GM21381 (cell line): ENCODE measurements at regions not wholly inside any gene's neighbourhood (a gene's known extent, or its start where the extent isn't known, plus 50 kb on each side); places are given as distances from the start of the nearest gene placed in this dataset.

Experiments
- ATAC-seq: cut with Tn5 transposase; IDR thresholded peaks from one replicate; pipeline ENCODE4 v1.9.1; 2021; ENCODE audit warnings: mild to moderate bottlenecking, moderate library complexity; ENCODE audit not compliant: unreplicated experiment

- ATAC-seq: no peak
These were observed 590.8 kb downstream of the LMO7 start for GRCh38 chr13:76226941-76227340.

- no peak for ATAC-seq
These were observed 589.8 kb downstream of the LMO7 start for GRCh38 chr13:76225815-76226489.

- no peak for ATAC-seq
These were observed 587.9 kb downstream of the LMO7 start for GRCh38 chr13:76223999-76224398.

GRCh38 chr13:76223565-76223964 is 587.4 kb downstream of the LMO7 start:
- no peak for ATAC-seq

- ATAC-seq: no peak
These were observed 586.4 kb downstream of the LMO7 start for GRCh38 chr13:76222511-76222910.

- ATAC-seq: no peak
These were observed 580.6 kb downstream of the LMO7 start for GRCh38 chr13:76216729-76217128.

GRCh38 chr13:76214001-76214400 is 577.9 kb downstream of the LMO7 start:
- no peak for ATAC-seq

- ATAC-seq: no peak
These were observed 577.3 kb downstream of the LMO7 start for GRCh38 chr13:76213423-76213904.

- no peak for ATAC-seq
These were observed 574.1 kb downstream of the LMO7 start for GRCh38 chr13:76210262-76210661.

- ATAC-seq: no peak
These were observed 562.5 kb downstream of the LMO7 start for GRCh38 chr13:76198568-76199163.

GRCh38 chr13:76189882-76190519 is 553.9 kb downstream of the LMO7 start:
- ATAC-seq: no peak

- ATAC-seq: no peak
These were observed 540.0 kb downstream of the LMO7 start for GRCh38 chr13:76175961-76176725.

- no peak for ATAC-seq
These were observed 532.5 kb downstream of the LMO7 start for GRCh38 chr13:76168661-76169060.

GRCh38 chr13:76164290-76164689 is 528.2 kb downstream of the LMO7 start:
- no peak for ATAC-seq

GRCh38 chr13:76163761-76164160 is 527.6 kb downstream of the LMO7 start:
- ATAC-seq: no peak

GRCh38 chr13:76160961-76161925 is 525.1 kb downstream of the LMO7 start:
- no peak for ATAC-seq

GRCh38 chr13:76160506-76160905 is 524.4 kb downstream of the LMO7 start:
- ATAC-seq: no peak

- no peak for ATAC-seq
These were observed 521.8 kb downstream of the LMO7 start for GRCh38 chr13:76157926-76158325.

GRCh38 chr13:76153239-76153638 is 517.1 kb downstream of the LMO7 start:
- ATAC-seq: no peak

- no peak for ATAC-seq
These were observed 512.8 kb downstream of the LMO7 start for GRCh38 chr13:76148926-76149325.
